ENCODE measurements at regions not wholly inside any gene's neighbourhood (a gene's known extent, or its start where the extent isn't known, plus 50 kb on each side); places are given as distances from the start of the nearest gene placed in this dataset.
"Not testable (repeated sequence)": the region's sequence is repeated elsewhere in the genome, so short reads cannot be mapped to it uniquely, and the experiment has no call there.

- DNase-seq (ENCODE audit: low read depth) = no peak
Observed at GRCh38 chr3:88403319-88403718, 253.6 kb downstream of the C3orf38 start.

GRCh38 chr3:88408097-88408496, 258.3 kb downstream of the C3orf38 start:
- no peak for DNase-seq (ENCODE audit: low read depth)

- DNase-seq (ENCODE audit: low read depth) = no peak
Observed at GRCh38 chr3:88408935-88409334, 259.2 kb downstream of the C3orf38 start.

GRCh38 chr3:88410259-88410658, 260.5 kb downstream of the C3orf38 start:
- no peak for DNase-seq (ENCODE audit: low read depth)

GRCh38 chr3:88412346-88412745, 262.6 kb downstream of the C3orf38 start:
- no peak for DNase-seq (ENCODE audit: low read depth)

- no peak for DNase-seq (ENCODE audit: low read depth)
Observed at GRCh38 chr3:88416436-88416835, 266.7 kb downstream of the C3orf38 start.

GRCh38 chr3:88418219-88418618, 268.5 kb downstream of the C3orf38 start:
- no peak for DNase-seq (ENCODE audit: low read depth)

- no peak for DNase-seq (ENCODE audit: low read depth)
Observed at GRCh38 chr3:88433568-88433967, 283.8 kb downstream of the C3orf38 start.

GRCh38 chr3:88434001-88434400, 284.2 kb downstream of the C3orf38 start:
- no peak for DNase-seq (ENCODE audit: low read depth)

- DNase-seq (ENCODE audit: low read depth) = no peak
Observed at GRCh38 chr3:88440701-88441100, 290.9 kb downstream of the C3orf38 start.

GRCh38 chr3:88443066-88443465, 293.3 kb downstream of the C3orf38 start:
- DNase-seq (ENCODE audit: low read depth) = no peak

GRCh38 chr3:88444251-88444650, 294.5 kb downstream of the C3orf38 start:
- no peak for DNase-seq (ENCODE audit: low read depth)

- no peak for DNase-seq (ENCODE audit: low read depth)
Observed at GRCh38 chr3:88452228-88452627, 302.5 kb downstream of the C3orf38 start.

GRCh38 chr3:88460369-88460768, 310.6 kb downstream of the C3orf38 start:
- no peak for DNase-seq (ENCODE audit: low read depth)

- DNase-seq (ENCODE audit: low read depth) = peak; percentile 24
Observed at GRCh38 chr3:88462230-88462629, 312.5 kb downstream of the C3orf38 start.

- DNase-seq (ENCODE audit: low read depth) = no peak
Observed at GRCh38 chr3:88467191-88467590, 317.4 kb downstream of the C3orf38 start.

- DNase-seq (ENCODE audit: low read depth) = no peak
Observed at GRCh38 chr3:88469216-88469615, 319.5 kb downstream of the C3orf38 start.

- DNase-seq (ENCODE audit: low read depth) = no peak
Observed at GRCh38 chr3:88478460-88478859, 328.7 kb downstream of the C3orf38 start.

GRCh38 chr3:88480822-88481221, 331.1 kb downstream of the C3orf38 start:
- no peak for DNase-seq (ENCODE audit: low read depth)

GRCh38 chr3:88485001-88485400, 335.2 kb downstream of the C3orf38 start:
- DNase-seq (ENCODE audit: low read depth) = no peak

- DNase-seq (ENCODE audit: low read depth) = not testable (repeated sequence)
Observed at GRCh38 chr3:88508818-88509217, 359.1 kb downstream of the C3orf38 start.

GRCh38 chr3:88509582-88509981, 359.8 kb downstream of the C3orf38 start:
- no peak for DNase-seq (ENCODE audit: low read depth)

GRCh38 chr3:88528494-88528893, 378.7 kb downstream of the C3orf38 start:
- no peak for DNase-seq (ENCODE audit: low read depth)

GRCh38 chr3:88534534-88534933, 384.8 kb downstream of the C3orf38 start:
- DNase-seq (ENCODE audit: low read depth) = no peak
